Ishikawa (cell line): ENCODE measurements at regions not wholly inside any gene's neighbourhood (a gene's known extent, or its start where the extent isn't known, plus 50 kb on each side); places are given as distances from the start of the nearest gene placed in this dataset.

ENCODE experiments used
- CEBPB ChIP-seq: IDR thresholded peaks from 2 replicates; pipeline ENCODE4 v1.6.1; 2012
- CREB1 ChIP-seq: IDR thresholded peaks from 2 replicates; pipeline ENCODE4 v1.6.1; 2012; ENCODE audit warnings: low read depth
- EGR1 ChIP-seq: IDR thresholded peaks from 2 replicates; pipeline ENCODE4 v1.6.1; 2012
- EP300 ChIP-seq: IDR thresholded peaks from 2 replicates; pipeline ENCODE4 v1.6.1; 2012; ENCODE audit warnings: borderline replicate concordance
- FOXM1 ChIP-seq: IDR thresholded peaks from 2 replicates; pipeline ENCODE4 v1.6.1; 2012; ENCODE audit warnings: low read depth, borderline replicate concordance
- NFIC ChIP-seq: IDR thresholded peaks from 2 replicates; pipeline ENCODE4 v1.6.1; 2012
- RAD21 ChIP-seq: IDR thresholded peaks from 2 replicates; pipeline ENCODE4 v1.6.1; 2012; ENCODE audit warnings: low read depth
- TAF1 ChIP-seq: IDR thresholded peaks from 2 replicates; pipeline ENCODE4 v1.6.1; 2012; ENCODE audit warnings: low read depth, mild to moderate bottlenecking
- TCF12 ChIP-seq: IDR thresholded peaks from 2 replicates; pipeline ENCODE4 v1.6.1; 2012; ENCODE audit warnings: low read depth
- TEAD4 ChIP-seq: IDR thresholded peaks from 2 replicates; pipeline ENCODE4 v1.6.1; 2012
- USF1 ChIP-seq: IDR thresholded peaks from 2 replicates; pipeline ENCODE4 v1.6.1; 2012
- YY1 ChIP-seq: IDR thresholded peaks from 2 replicates; pipeline ENCODE4 v1.6.1; 2012; ENCODE audit warnings: low read depth
- ZBTB7A ChIP-seq: IDR thresholded peaks from 2 replicates; pipeline ENCODE4 v1.6.1; 2012; ENCODE audit warnings: low read depth
- TF ChIP-seq, protein P1 (sequence below): IDR thresholded peaks from 2 replicates; pipeline ENCODE4 v1.6.1; 2012; ENCODE audit warnings: low read depth, mild to moderate bottlenecking
- TF ChIP-seq, protein P2 (sequence below): IDR thresholded peaks from 2 replicates; pipeline ENCODE4 v1.6.1; 2012

DNA sequence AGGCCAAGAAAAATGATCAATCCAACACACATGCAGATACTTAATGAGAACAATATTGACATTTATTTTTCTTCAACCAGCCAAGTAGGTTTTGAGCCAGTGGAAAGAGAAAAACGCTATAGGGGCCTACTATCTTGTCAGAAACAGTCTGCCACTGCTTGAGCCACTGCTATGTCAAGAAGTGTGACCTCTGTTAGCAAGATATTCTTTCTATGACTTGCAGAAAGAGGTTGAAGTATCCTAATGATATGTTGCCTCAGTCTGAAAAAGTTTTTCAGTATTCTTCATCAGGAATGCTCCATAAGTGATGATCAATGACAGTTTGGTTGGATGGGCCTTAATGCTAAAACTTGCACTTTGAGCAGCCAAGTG is 328.4 kb upstream of the KCND2 start:
- TF ChIP-seq ZBTB7A: no peak

GRCh38 chr7:119945822-119946221 is 327.2 kb upstream of the KCND2 start:
- no peak for TF ChIP-seq NFIC
- no peak for TF ChIP-seq CEBPB
- TF ChIP-seq RAD21: no peak
- TF ChIP-seq, protein P1, sequence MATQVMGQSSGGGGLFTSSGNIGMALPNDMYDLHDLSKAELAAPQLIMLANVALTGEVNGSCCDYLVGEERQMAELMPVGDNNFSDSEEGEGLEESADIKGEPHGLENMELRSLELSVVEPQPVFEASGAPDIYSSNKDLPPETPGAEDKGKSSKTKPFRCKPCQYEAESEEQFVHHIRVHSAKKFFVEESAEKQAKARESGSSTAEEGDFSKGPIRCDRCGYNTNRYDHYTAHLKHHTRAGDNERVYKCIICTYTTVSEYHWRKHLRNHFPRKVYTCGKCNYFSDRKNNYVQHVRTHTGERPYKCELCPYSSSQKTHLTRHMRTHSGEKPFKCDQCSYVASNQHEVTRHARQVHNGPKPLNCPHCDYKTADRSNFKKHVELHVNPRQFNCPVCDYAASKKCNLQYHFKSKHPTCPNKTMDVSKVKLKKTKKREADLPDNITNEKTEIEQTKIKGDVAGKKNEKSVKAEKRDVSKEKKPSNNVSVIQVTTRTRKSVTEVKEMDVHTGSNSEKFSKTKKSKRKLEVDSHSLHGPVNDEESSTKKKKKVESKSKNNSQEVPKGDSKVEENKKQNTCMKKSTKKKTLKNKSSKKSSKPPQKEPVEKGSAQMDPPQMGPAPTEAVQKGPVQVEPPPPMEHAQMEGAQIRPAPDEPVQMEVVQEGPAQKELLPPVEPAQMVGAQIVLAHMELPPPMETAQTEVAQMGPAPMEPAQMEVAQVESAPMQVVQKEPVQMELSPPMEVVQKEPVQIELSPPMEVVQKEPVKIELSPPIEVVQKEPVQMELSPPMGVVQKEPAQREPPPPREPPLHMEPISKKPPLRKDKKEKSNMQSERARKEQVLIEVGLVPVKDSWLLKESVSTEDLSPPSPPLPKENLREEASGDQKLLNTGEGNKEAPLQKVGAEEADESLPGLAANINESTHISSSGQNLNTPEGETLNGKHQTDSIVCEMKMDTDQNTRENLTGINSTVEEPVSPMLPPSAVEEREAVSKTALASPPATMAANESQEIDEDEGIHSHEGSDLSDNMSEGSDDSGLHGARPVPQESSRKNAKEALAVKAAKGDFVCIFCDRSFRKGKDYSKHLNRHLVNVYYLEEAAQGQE: no peak
- TF ChIP-seq FOXM1: no peak
- no peak for TF ChIP-seq TCF12
- TF ChIP-seq EGR1: no peak

- TF ChIP-seq, protein P2, sequence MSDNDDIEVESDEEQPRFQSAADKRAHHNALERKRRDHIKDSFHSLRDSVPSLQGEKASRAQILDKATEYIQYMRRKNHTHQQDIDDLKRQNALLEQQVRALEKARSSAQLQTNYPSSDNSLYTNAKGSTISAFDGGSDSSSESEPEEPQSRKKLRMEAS: no peak
- TF ChIP-seq YY1 (no peak), EP300 (no peak), RAD21 (no peak), EGR1 (no peak), TCF12 (no peak), NFIC (no peak), FOXM1 (no peak), USF1 (no peak), TEAD4 (no peak), TAF1 (no peak), ZBTB7A (no peak), CEBPB (no peak), CREB1 (no peak)
- TF ChIP-seq, protein P1: no peak
Observed at GRCh38 chr7:119949053-119949452, 323.9 kb upstream of the KCND2 start.

DNA sequence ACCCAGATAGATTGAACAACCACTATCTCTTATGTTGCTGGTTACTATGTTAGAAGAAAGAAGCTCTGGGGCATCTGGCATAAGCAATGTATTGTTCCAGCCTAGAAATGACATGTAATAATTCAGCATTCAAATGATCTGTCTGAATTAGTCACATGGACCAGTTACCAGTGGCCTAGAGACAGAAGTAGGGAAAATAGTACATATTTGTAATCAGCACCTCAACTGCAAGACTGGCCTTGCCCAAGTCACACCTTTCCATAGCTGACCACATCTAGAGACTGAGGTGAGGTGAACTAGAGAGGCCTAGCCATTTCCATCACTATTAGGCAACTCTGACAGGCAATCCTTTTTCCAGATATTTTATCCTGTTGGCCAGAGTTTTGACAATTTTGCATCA is 315.6 kb upstream of the KCND2 start:
- TF ChIP-seq TCF12 (no peak), FOXM1 (no peak), RAD21 (no peak)

- TF ChIP-seq, protein P2: no peak
- no peak for TF ChIP-seq TAF1
- TF ChIP-seq NFIC: no peak
- TF ChIP-seq ZBTB7A: no peak
- no peak for TF ChIP-seq CEBPB
- TF ChIP-seq USF1: no peak
- no peak for TF ChIP-seq TEAD4
- TF ChIP-seq TCF12: no peak
- no peak for TF ChIP-seq EGR1
- TF ChIP-seq FOXM1: no peak
- TF ChIP-seq, protein P1: no peak
- TF ChIP-seq EP300: no peak
- TF ChIP-seq RAD21: no peak
- TF ChIP-seq YY1: no peak
- no peak for TF ChIP-seq CREB1
Observed at GRCh38 chr7:119959811-119960210, 313.2 kb upstream of the KCND2 start.

DNA sequence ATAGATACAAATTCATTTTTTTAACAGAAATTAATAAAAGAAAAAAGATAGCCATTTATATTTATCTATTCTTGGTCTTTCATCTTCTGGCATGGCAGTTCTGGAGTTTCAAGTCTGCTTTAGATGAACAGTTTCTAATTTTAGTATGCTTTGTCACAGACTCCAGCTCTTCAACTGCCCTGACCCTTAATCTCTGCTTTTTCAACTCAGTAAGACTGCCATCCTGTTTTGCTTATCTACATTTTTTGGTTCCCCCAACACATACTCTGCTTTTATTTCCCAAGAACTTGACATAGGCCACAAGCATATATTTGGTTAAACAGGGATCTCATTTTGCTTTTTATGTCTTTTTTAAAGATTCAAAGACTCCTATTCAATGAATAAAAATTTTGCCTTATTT is 309.3 kb upstream of the KCND2 start:
- TF ChIP-seq, protein P1: no peak
- TF ChIP-seq, protein P2: no peak
- TF ChIP-seq NFIC: no peak
- no peak for TF ChIP-seq EP300
- no peak for TF ChIP-seq TEAD4
- TF ChIP-seq CEBPB: no peak
- no peak for TF ChIP-seq USF1
- TF ChIP-seq ZBTB7A: no peak
- no peak for TF ChIP-seq RAD21
- TF ChIP-seq YY1: no peak
- no peak for TF ChIP-seq FOXM1
- TF ChIP-seq TCF12: no peak
- TF ChIP-seq EGR1: no peak
- no peak for TF ChIP-seq TAF1
- TF ChIP-seq CREB1: no peak
